H1 (cell line): ENCODE measurements at regions not wholly inside any gene's neighbourhood (a gene's known extent, or its start where the extent isn't known, plus 50 kb on each side); places are given as distances from the start of the nearest gene placed in this dataset.

Experiments used
- EGR1 ChIP-seq: IDR thresholded peaks from 2 replicates; pipeline ENCODE4 v1.6.1; 2011; ENCODE audit warnings: low read depth, low read length, borderline replicate concordance
- JUND ChIP-seq: IDR thresholded peaks from 2 replicates; pipeline ENCODE4 v1.6.1; 2011; ENCODE audit warnings: mild to moderate bottlenecking, improper control_type of control experiment, low read length
- KDM4A ChIP-seq: IDR thresholded peaks from one replicate; pipeline ENCODE4 v1.7.1; 2012; ENCODE audit warnings: low read depth, mild to moderate bottlenecking, moderate library complexity, low read length, inconsistent platforms; ENCODE audit not compliant: severe bottlenecking
- POLR2A ChIP-seq, 2 experiments: IDR thresholded peaks; 1 replicate in 1 of 2; 2 replicates in 1 of 2; pipeline ENCODE4 v1.6.1; 2011; ENCODE audit warnings: low read depth in 2 of 2, low read length in 2 of 2, mild to moderate bottlenecking in 2 of 2; ENCODE audit errors: control extremely low read depth in 1 of 2
- RFX5 ChIP-seq: IDR thresholded peaks from 2 replicates; pipeline ENCODE4 v1.6.1; 2011; ENCODE audit warnings: low read depth, low read length, improper control_type of control experiment, borderline replicate concordance
- SP1 ChIP-seq: IDR thresholded peaks from 2 replicates; pipeline ENCODE4 v1.6.1; 2011; ENCODE audit warnings: low read depth, low read length
- TAF1 ChIP-seq: IDR thresholded peaks from 2 replicates; pipeline ENCODE4 v1.6.1; 2011; ENCODE audit warnings: mild to moderate bottlenecking, low read depth, low read length
- TF ChIP-seq, protein P1 (sequence below): IDR thresholded peaks from 2 replicates; pipeline ENCODE4 v1.6.1; 2011; ENCODE audit warnings: low read length, improper control_type of control experiment

DNA sequence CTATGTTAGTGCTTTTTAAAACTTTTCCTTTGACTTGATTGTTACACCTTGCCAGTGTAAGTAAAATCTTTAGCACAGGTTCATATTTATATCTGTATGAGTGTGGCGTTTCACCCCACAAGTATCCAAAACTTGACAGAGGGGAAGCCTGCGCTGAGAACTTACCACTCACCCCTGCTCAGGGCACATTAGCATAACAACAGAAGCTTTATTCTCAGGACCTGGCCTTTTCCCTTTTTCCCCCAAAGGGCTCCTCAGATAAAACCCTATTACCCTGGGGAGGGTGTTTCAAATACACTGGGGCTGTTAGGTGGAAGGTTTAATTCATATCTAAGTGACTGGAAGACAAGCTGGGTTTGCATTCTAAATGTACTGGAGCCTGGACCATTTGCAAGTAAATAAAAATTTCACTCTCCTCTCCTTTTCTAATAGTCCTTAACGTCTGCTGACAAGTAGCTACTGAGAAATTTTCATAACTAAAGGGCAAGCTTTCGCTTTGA, 276.6 kb downstream of the RNF152 start (continued):
- TF ChIP-seq, protein P1, sequence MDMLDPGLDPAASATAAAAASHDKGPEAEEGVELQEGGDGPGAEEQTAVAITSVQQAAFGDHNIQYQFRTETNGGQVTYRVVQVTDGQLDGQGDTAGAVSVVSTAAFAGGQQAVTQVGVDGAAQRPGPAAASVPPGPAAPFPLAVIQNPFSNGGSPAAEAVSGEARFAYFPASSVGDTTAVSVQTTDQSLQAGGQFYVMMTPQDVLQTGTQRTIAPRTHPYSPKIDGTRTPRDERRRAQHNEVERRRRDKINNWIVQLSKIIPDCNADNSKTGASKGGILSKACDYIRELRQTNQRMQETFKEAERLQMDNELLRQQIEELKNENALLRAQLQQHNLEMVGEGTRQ: no peak
- TF ChIP-seq RFX5 (no peak), EGR1 (no peak), TAF1 (no peak), JUND (no peak), POLR2A (IDR thresholded peaks at IDR 0.05; ENCODE audit: control extremely low read depth in 1 of 2, low read depth in 2 of 2, low read length in 2 of 2) (no peak), KDM4A (no peak), SP1 (no peak)
- TF ChIP-seq, all 59 proteins: peak for 0
